Heart left ventricle (tissue), 13 donors: ENCODE measurements at regions not wholly inside any gene's neighbourhood (a gene's known extent, or its start where the extent isn't known, plus 50 kb on each side); places are given as distances from the start of the nearest gene placed in this dataset.

Experiments used
- POLR2A ChIP-seq, 2 donors: fragments of 450-650 bp; IDR thresholded peaks; one replicate each; pipeline ENCODE4 v1.6.1; 2017; ENCODE audit warnings: antibody characterized with exemption in 2 of 2, mild to moderate bottlenecking in 2 of 2, moderate library complexity in 2 of 2
- TF ChIP-seq, protein P1 (sequence below), 12 donors: fragments of 200-600 bp; sonication (generic) in 4 of 12; IDR thresholded peaks; one replicate each; pipeline versions ENCODE4 v1.5.0 to v1.8.0; 2018 to 2022; ENCODE audit warnings: antibody characterized with exemption in 12 of 12, mild to moderate bottlenecking in 5 of 12
- donor health status: ischemic (EF 13 %, LVEDD 7.1; RV severe dilation, severe dysfunction).
- donor health status: DM: no; HTN: yes; CAD: no.
- donor health status: DM: no; HTN: no; CAD: no.
- donor health status: ischemic (EF 25% LVEDD 6.9; RV normal size, moderate dysfunction).
- donor health status: ischemic (EF 25% LVEDD 5.7; RV mildly dilated, moderate dysfunction).
- donor health status: ischemic (EF 35%, LVEDD 5.7; RV mildly dilated, moderate dysfunction).
- donor health status: nonischemic (EF 11% LVEDD 7.7; RV severe dilation, severe dysfunction).
- donor health status: DM: yes; HTN: yes; CAD: no.
- donor health status: PGD.
- donor health status: ischemic (EF 29% LVEDD 5.4; RV normal size, mild dysfunction).
- donor health status: nonischemic (EF 23%, LVEDD 6.1; RV moderate dilation, normal function).

DNA sequence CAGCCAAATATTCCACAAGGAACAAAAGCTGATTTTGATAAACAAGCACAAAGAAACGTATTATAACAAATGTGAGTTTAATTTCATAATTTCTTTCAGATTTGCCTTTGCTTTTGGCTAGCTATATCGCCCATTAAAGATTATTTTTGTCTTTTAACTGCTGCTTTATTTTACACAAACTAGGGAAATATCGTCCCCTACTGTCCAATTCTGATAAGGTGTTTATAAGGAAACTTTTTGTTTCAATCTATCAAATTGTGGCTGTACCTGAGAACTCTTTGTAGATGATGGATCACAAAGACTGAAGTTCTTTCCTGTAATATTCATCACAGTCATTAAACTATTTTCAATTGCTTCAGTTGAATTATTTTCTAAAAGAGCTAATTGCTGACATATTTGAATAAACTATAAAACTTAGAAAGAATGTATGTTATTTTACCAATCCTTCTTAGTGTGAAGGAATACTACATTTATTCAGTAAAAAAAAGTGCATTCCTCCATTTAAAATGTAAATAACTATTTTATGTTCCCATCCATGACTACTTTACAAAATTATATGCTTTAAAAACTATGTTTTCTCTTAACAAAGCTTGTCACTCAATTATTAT, 431.3 kb upstream of the ITGA1 start:
- TF ChIP-seq, protein P1, sequence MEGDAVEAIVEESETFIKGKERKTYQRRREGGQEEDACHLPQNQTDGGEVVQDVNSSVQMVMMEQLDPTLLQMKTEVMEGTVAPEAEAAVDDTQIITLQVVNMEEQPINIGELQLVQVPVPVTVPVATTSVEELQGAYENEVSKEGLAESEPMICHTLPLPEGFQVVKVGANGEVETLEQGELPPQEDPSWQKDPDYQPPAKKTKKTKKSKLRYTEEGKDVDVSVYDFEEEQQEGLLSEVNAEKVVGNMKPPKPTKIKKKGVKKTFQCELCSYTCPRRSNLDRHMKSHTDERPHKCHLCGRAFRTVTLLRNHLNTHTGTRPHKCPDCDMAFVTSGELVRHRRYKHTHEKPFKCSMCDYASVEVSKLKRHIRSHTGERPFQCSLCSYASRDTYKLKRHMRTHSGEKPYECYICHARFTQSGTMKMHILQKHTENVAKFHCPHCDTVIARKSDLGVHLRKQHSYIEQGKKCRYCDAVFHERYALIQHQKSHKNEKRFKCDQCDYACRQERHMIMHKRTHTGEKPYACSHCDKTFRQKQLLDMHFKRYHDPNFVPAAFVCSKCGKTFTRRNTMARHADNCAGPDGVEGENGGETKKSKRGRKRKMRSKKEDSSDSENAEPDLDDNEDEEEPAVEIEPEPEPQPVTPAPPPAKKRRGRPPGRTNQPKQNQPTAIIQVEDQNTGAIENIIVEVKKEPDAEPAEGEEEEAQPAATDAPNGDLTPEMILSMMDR (IDR thresholded peaks at IDR 0.05) = peak in 7 of 12 donors; percentile 5 to 46 (median 30)
- TF ChIP-seq POLR2A (IDR thresholded peaks at IDR 0.05) = no peak
